ENCODE measurements at regions not wholly inside any gene's neighbourhood (a gene's known extent, or its start where the extent isn't known, plus 50 kb on each side); places are given as distances from the start of the nearest gene placed in this dataset.

GRCh38 chr9:2568689-2569088 is 52.9 kb upstream of the VLDLR start:
- TF ChIP-seq POLR2A (IDR thresholded peaks at IDR 0.05) (no peak), CTCF (IDR thresholded peaks at IDR 0.05) (no peak)
